ENCODE measurements at regions not wholly inside any gene's neighbourhood (a gene's known extent, or its start where the extent isn't known, plus 50 kb on each side); places are given as distances from the start of the nearest gene placed in this dataset.

- TF ChIP-seq CTCF (IDR thresholded peaks at IDR 0.05) = no peak
- no peak for TF ChIP-seq POLR2AphosphoS5 (IDR thresholded peaks at IDR 0.05)
- TF ChIP-seq POLR2A (IDR thresholded peaks at IDR 0.05; ENCODE audit: low read depth) = no peak
Measured at GRCh38 chr5:1639757-1640156, 116.0 kb upstream of the LPCAT1 start.
